Activated CD8-positive, alpha-beta memory T cell treated with anti-CD3 and anti-CD28 coated beads for 24 hours (primary cell): ENCODE measurements at regions not wholly inside any gene's neighbourhood (a gene's known extent, or its start where the extent isn't known, plus 50 kb on each side); places are given as distances from the start of the nearest gene placed in this dataset.

Source experiments
- DNase-seq: peaks from one replicate; pipeline ENCODE4 v3.0.0-alpha.2; 2020

DNA sequence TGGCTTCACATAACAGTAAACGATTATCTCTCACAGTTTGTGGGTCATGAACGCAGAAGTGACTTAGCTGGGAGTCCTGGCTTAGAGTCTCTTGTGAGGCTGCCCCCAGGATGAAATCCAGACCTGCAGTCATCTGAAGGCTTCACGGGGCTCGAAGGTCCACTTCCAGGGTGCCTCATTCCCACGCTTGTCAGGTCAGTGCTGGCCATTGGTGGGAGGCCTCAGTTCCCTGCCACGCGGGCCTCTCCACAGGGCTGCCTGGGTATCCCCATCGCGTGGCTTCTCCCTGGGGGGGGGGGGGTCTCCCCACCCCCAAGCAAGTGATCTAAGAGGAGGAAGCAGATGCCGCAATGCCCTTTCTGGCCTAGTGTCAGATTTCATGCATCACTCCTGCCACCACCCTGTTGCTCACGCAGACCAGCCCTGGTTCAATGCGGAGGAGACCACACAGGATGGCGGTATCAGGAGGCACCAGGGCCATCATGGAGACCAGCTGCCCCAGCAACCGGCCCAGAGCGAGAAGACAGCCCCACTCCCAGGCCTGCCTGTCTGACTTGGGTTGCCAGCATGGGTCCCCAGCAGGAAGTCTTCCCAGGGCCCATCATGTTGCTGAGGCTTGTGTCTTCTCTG, 77.3 kb upstream of the CDH5 start:
- peak; percentile 35 for DNase-seq

DNA sequence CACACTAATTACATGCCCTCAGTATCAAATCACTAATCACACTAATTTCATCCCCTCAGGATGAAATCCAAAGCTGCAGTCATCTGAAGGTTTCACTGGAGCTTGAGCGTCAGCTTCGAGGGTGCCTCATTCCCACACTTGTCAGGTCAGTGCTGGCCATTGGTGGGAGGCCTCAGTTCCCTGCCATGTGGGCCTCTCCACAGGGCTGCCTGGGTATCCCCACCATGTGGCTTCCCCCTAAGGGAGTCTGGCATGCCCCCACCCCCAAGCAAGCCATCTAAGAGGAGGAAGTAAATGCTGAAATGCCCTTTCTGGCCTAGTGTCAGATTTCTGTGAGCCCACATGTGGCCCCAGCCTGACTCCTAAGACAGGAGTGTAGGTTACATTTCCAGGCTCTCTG, 78.6 kb upstream of the CDH5 start:
- DNase-seq: peak; percentile 1

DNA sequence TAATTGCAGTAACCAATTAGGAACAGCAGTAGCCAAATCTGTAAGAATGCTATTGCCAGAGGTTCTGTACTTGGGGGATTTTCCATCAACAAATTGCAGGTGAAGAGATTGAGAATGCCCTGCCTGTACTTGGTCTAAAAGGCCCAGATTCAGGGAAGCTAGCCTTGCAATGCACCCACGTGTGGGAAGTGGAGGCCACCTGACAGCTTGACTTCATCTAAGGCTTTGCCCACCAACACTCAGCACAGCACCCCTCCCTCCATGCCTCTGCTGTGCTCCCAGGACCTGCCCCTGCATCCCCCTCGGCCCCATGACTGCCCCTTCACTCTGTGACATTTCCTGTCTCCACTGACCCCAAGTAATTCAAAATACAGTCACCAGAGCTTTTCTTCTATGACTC, 79.1 kb upstream of the CDH5 start:
- peak; percentile 24 for DNase-seq

DNA sequence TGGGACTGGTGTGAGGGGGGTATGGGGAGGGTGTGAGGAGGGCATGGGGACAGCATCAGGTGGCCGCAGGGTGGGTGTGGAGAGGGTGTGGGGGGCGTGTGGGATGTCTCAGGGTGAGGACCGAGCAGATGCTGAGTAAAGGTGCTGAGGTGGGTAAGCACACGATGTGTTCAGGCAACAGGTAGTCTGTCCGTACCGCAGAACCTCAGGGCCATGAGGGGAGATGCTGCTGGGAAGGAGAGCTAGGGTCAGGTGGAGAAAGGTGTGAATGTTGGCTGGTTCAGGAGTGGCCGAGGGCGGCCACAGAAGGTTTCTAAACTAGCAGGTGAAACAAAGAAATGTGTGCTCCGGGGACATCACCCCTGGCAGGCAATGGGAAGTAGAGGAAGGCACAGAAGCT, 80.0 kb upstream of the CDH5 start:
- peak; percentile 24 for DNase-seq

DNA sequence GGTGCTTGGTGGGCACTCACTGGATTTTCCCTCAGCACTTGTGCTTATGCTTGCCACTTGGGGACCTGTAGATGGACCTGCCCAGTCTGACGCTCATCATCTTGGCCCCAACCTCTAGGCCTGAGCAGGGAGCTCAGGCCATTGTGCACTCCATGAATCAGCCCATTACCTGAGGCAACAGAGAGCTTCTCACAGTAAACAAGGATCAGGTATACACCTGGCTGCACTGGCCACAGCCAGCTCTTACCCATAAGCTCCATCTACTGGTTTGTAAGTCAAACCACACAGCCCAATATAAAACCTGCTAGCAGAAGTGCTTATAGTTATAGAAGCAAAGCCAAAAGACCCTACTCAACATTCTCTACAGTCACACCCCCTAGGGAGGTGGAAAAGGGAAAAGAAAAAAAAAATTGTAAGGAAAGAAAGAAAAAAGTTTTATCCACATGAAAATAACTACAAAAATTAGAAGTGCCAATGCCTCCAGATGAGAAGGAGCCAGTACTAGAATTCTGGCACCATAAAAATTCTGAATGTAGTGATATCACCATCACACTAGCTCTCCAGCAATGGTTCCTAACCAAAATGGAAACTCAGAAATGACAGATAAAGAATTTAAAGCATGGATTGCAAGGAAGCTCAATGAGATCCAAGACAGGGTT, 87.8 kb upstream of the CDH5 start:
- no peak for DNase-seq

DNA sequence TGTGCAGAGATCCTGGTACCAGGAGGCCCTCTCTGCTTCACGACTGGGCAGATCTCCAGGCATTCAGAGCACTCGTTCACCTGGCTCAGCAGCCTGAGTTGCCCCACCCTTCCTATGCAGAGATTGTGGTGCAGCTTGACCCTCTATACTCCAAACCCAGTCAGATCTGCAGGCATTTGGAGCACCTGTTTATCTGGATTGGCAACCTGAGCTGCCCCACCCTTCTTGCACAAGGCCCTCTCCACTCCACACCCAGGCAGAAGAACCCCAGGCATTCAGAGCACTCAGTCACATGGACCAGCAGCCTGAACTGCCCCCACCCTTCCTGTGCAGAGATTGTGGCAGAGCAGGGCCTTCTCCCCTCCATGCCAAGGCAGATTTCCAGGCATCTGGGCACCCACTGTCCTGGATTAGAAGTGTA, 88.4 kb upstream of the CDH5 start:
- no peak for DNase-seq

DNA sequence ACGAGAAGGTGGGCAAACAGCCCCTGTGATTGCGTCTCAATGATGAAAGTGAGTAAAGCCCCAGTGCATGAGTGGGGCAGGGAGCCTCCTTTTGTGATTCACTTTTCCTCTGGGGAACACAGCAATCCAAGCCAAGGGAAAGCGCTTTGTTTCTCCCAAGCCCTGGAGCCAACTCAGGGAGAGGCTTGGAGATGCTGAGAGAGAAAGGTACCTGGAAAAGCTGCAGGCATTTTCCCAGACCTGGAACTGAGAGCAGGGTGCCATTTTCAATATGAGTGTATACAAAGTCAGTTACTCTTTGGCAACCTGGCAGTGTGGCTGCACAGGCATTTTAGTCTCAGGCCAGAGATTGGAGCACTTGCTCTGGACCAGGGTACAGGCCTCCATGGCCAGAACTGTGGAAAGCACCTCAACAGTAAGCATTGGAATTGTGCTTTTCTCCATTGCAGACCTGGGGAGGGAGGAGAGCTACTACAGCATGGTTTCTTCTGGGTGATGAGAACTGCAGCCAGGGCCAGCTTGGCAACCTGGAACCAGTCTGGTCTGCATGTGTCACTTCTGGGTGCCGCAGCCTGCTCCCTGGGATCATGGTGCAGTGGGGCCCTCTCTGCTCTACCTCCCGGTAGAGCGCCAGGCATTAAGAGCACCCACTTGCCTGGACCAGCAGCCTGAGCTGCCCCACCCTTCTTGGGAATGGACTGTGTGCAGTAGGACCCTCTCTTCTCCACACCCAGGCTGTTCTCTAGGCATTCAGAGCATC, 89.0 kb upstream of the CDH5 start:
- peak; percentile 26 for DNase-seq

DNA sequence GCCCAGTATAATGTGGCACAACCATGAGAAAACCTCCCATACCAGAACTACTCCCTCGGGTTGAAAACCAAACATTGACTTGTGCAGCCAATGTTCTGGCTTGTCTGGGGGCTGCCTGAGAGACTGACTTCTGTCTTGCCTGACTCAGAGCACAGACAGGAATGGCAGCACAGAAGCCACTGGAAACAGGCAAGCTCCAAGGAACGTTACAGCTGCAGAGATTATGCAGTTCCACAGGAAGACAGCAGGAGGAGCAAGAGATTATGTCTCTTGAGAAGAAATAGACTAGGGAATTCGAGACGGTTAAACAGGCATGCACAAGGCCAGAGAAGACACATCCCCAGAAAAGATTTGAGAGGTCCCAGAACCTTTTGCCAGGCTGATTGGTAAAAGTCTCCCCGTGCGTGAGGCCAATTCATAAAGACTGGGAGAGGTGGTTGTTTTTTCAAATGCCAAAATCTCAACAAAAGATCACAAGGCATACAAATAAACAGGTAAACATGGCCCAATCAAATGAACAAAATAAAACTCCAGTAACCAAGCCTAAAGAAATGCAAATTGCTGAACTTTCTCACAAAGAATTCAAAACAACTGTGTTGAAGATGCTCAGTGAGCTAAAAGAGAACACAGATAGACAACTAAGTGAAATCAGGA, 90.6 kb upstream of the CDH5 start:
- peak; percentile 49 for DNase-seq

DNA sequence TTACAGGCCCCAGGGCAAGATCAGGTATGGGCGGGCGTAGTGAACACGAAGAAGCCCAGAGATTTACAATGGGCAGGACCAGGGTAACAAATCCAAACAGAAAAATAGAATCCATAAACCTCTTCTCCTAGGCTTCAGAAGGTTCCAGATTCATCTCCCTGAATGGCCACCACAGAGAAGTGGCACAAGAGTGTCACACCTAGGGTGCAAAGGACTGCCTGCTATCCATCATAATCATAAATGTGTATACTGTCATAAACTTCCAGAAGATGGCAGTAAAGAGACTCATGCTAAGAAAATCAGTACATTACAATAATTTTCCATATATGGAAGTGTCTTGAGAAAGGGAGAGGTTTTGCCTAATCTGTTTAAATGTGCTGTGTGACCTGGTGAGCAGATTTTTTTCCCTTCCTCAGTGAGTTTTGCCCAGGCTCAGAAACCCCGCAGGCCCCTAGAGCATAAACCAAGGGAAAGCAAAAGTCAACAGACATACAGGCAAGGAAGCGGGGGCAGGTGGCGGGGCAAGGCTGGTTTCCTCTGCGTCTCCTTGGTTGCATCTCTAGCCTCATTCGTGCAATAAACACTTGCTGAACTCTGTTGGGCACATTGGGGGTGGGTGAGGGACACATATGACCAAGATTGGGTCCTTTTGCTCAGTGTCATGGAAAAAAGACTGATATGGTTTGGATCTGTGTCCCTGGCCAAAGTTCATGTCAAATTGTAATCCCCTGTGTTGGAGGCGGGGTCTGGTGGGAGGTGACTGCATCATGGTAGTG, 92.0 kb upstream of the CDH5 start:
- DNase-seq: peak; percentile 50

DNA sequence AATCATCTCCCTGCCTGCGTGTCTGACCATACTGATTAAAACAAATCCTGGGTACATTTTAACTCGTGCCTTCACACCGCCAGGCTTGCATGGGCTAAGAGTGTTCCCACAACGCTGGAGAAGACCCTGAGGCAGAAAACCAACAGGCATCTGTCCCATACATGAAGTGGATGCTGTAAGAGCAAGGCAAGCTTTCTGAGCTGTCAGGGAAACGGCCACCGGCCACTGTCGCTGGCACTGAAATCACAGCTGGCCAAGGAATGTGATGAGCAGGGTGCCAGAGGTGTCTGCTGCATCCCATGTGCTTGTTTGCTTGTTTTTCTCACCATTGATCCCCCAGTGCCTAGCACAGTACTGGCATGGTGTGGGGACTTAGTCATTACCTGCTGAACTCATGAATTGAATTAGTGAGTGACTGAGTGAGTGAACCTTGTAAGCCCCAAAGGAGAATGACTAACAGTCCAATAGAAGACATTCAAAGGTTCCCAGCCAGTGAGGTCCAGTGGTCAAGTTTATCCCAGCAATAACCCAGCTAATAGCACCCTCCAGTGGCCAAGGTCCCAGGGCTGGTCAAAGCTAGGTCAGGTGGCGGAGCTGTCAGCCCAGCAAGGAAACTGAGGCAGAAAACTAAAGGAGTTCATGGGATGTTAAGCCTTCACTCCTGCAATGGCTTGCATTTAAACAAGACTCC, 92.7 kb upstream of the CDH5 start:
- peak; percentile 42 for DNase-seq

DNA sequence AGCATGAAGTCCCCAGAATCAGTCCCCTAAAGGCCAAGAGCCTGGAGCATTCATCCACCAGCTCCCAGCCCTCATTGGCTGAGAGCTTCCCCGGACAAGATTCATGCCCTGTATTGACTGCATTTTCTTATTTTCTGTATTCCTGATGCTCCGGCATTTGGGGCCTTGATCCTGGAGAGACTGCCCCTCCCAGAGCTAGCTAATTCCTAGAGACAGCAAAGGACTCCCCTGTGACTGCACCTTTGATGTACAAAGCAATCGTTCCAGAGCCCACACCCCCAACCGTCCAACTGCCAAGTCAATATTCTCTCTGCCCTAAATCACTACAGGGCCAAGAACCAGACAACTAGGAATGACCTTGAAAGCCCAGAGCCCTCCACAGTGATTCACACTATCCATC, 93.4 kb upstream of the CDH5 start:
- DNase-seq: peak; percentile 37

DNA sequence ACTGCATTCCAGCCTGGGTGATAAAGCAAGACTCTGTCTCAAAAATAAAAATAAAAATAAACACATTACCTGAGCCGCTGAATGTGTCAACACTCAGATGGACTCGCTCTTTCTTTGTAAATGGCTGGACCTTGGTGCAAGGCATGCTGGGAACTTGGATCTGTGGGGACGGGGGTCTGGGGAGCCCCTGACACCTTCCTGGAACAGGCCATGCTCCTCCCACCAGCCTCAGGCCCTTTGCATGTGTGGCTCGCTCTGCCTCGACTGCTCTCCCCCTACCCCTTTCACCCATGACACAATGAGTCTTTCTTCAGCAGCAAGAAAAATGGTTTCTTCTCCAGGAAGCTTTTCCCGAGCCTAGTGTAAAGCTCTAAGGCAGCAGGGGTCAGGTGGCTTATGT, 94.0 kb upstream of the CDH5 start:
- peak; percentile 3 for DNase-seq

DNA sequence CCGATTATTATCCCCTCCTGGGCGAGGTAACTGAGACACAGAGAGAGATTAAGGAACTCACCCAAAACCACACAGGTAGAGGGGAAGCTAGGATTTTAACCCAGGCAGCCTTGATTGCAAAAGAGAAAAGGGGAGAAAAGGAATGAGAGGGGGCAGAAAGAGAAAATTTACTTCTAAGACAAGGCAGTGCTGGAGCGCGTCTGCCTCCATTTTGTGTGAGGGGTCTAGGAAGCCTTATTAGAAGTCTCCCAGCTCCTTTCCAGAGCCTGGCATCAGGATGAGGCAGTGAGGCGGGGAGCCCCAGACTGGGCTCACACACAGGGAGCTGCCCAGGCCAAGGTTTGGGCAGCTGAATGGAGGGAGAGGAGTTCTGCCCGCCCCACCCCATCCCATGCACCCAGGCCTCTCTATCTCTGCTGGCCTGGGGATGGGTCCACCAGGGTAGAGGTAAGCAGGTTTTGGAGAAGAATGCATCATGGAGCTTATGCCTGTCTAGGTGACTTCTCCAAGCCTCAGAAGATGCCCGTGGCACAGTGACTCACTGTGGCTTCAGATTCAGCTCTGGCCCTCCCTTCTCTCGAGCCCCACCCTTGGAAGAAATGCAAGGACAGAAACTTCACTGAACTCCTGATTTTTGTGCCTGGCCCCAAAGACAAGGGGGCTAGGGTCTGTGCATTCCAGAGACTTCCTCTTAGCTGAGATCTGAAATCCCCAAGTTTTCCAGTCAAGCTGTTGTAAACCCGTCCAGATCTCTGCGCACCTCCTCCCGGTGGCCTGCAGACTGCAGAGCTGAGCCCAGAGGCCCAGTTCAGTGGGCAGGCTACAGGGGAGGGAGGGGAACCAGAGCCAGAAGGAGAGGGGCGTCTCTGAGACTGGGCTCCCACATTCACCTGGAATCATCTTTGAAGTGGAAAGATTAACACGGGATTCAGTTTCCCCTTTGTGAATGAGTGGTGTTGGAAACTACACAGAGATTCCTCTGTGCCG, 95.1 kb upstream of the CDH5 start:
- peak; percentile 24 for DNase-seq

DNA sequence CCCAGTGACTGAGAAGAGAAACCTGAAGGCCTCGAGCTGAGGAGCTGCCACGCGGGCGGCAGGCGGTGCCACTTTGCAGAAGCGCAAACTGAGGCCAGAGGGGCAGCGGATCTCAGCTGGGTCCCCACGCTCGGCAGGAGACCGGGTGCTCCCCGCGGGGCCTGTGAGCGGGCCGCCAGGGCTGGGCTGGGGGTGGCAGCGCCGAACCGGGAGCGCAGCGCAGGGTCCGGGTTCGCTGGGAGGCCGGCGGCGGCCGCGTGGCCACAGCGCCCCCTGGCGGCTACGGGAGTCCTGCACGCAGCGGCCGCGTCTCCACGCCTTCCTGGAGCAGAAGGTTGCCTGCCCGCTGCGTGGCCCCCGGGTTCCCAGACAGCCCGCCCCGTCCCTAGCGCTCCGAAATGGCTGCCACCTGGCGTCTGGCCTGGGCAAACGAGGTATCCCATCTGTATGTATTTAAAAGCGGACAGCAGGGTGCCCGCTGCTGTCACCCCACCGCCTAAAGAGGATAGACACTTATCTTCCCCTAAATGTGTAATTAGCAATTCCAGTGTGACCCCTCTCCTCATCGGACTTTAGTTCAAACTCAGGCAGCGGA, 96.1 kb upstream of the CDH5 start:
- peak; percentile 86 for DNase-seq

DNA sequence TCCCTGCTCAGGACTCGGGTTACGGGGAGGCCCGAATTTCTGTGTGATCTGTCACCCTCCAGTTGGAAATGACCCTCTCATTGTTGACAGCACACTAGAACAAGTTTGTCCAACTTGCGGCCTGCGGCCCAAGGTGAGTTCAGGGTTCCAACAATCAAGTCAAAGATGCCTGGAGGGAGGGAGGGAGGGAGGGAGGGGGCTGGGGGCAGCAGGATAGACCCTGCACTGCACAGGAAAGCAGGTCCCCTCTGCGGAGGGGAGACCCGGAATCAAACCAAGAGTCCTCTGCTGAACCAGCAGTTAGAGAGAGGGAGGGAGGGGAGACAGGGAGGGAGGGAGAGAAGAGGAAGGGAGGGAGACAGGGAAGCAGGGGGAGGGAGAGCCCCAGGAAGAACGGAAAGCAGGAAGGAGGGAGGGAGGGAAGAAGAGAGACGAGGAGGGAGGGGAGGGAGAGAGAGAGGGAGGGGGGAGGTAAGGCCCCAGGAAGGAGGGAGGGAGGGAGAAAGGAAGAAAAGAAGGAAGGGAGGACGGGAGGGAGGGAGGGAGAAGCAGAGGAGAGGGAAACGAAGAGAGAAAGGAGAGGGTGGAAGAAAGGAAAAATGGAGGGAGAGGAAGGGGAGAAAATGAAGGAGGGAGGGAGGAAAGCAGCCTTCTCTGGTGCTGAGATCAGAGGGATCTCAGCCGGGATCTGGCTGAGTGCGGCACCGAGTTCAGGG, 96.7 kb upstream of the CDH5 start:
- peak; percentile 49 for DNase-seq

DNA sequence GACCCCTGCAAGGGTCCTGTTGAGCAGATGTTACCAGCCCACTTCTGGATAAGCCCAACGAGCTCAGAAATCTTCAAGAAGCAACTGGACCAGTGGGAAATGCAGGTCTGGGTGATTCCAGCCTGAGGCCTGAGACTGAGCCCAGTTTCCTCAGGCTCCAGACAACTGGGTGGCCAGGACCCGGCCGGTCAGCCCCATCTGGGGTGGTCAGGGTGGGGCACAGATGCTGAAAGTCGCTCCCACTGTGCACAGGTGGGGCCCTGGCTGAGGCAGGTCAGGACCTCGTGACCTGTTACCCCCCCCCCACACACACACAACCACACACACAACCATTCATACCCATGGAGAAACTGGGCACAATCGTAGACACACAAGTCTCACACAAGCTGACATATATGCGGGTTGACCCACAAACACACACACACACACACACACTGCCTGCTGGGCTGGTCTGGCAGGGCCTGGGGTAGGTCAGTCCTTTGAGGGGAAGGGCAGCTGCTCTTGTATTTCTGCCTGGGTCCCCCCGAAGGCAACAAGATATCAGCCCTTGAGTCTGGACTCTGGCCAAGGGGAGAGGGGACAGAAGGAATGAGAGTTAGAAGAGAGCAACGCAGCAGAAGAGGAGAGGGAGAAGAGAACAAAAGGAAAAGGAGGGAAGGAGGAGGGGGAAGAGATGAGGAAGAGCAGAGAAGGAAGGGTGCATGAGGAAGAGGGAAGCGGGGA, 99.0 kb upstream of the CDH5 start:
- peak; percentile 49 for DNase-seq

DNA sequence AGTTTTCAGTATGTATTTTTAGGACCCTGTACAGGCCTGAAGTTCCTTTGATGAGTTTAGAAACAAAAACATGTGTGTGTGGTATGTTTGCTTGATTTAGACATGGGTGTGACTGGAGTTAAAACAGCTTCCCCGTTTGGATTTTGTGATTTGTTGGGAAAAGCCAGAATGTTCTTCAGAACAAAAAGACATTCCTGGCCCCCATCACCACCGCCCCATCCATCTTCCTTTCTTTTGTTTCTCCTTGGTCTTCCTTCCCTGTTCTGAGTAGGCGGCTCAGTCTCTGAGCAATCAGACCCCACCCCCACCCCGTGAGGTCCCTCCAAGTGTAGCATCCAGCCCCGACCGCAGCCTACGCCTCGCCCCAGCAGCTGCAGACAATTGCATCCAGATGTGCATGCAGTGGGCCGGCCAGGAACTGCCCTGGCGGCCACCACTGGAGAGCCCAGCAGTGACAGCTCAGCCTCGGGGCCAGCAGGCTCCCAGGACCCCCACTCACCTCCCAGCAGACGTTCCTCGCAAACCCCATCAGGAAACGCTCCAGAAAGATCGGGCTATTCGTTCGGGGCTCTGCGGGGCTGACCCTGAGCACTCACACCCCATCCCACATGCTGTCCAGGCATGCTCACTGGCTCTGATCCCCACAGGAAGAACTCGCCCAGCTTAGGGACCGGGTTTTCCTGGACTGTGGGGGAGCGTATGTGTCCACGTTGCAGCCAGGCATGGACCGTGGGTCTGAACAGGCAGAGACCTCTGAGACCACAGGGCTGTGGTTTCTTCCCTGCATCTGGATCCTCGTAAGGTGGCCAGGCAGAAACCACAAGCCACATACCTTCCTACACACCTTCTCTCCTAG, 99.8 kb upstream of the CDH5 start:
- peak; percentile 32 for DNase-seq

DNA sequence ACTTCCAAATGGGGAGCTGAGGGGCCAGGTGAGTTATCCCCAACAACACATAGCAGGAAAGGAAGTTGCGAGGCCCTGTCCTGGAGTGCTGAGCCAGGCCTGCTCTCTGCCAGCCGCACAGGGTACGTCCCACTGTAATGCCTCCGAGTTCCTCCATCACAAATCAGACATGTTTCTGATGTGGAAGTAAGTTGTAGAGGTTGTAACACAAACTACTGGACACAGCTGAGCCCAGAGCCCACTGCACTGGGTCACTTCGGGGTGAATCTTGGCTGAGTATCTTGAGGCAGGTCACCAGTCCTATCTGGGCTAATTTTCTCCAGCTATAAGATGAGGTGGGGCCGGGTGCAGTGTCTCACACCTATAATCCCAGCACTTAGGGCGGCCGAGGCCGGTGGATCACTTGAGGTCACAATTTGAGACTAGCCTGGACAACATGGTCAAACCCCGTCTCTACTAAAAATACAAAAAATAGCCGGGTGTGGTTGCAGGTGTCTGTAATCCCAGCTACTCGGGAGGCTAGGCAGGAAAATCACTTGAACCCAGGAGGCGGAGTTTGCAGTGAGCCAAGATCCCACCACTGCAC, 100.8 kb upstream of the CDH5 start:
- DNase-seq: peak; percentile 38
